GM12878 (cell line): ENCODE measurements at regions not wholly inside any gene's neighbourhood (a gene's known extent, or its start where the extent isn't known, plus 50 kb on each side); places are given as distances from the start of the nearest gene placed in this dataset.

ENCODE experiments used
- ATAC-seq: fragments of 200-7000 bp; cut with Tn5 transposase; 3 replicates; pipeline ENCODE4 v1.9.1; 2020; ENCODE audit warnings: mild to moderate bottlenecking, moderate library complexity
- BruUV-seq: library from RNA; stranded (reverse); fragments of 400-500 nt; replicated peaks from 2 replicates; lab custom pipeline; 2021; lab: Mats Ljungman, UMichigan
- CTCF ChIA-PET: fragments of 300-600 bp; sonication (Branson Sonifier 250); formaldehyde crosslinking; extraction: SDS; loops from one replicate; lab custom pipeline; 2021; ENCODE audit warnings: inconsistent platforms; lab: Yijun Ruan, JAX
- POLR2A ChIA-PET: fragments of 350-600 bp; formaldehyde crosslinking; extraction: SDS; loops from one replicate; lab custom pipeline; 2021; ENCODE audit warnings: inconsistent platforms; lab: Charles Lee
- RAD21 ChIA-PET: fragments of 300-600 bp; sonication (Branson Sonifier 250); formaldehyde crosslinking; loops from one replicate; lab custom pipeline; 2023; ENCODE audit warnings: antibody characterized with exemption; ENCODE audit not compliant: unreplicated experiment; lab: Charles Lee
- SMC1A ChIA-PET: fragments of 300-600 bp; sonication (Branson Sonifier 250); formaldehyde crosslinking; loops from one replicate; lab custom pipeline; 2023; ENCODE audit not compliant: unreplicated experiment, uncharacterized antibody; lab: Charles Lee
- DNase-seq: peaks from one replicate; pipeline ENCODE4 v3.0.0-alpha.2; 2011; ENCODE audit warnings: low read depth, low spot score
- FAIRE-seq: peaks from 3 replicates; lab custom pipeline; 2011; peaks lifted over from hg19 to GRCh38; lab: Jason Lieb, UNC
- H2AFZ ChIP-seq: 2 replicates; pipeline ENCODE4 v1.6.0; 2011; ENCODE audit warnings: low read depth, low read length, control low read depth; ENCODE audit not compliant: control insufficient read depth
- H3K27ac ChIP-seq: 2 replicates; pipeline ENCODE4 v1.5.1; 2011; ENCODE audit warnings: control low read depth; ENCODE audit not compliant: control insufficient read depth, insufficient read depth
- H3K27me3 ChIP-seq, 2 experiments: replicated peaks in 1 of 2; 2 replicates each; pipeline versions ENCODE4 v1.6.0 to v1.6.1; 2011; ENCODE audit warnings: low read length in 1 of 2; ENCODE audit not compliant: control insufficient read depth in 2 of 2, insufficient read depth in 2 of 2
- H3K36me3 ChIP-seq, 2 experiments: 2 replicates each; pipeline ENCODE4 v1.5.1; 2011; ENCODE audit warnings: low read length in 1 of 2; ENCODE audit not compliant: control insufficient read depth in 2 of 2, insufficient read depth in 2 of 2
- H3K4me1 ChIP-seq: 2 replicates; pipeline ENCODE4 v1.6.1; 2011; ENCODE audit warnings: mild to moderate bottlenecking, low read length, moderate library complexity, mixed read lengths; ENCODE audit not compliant: control insufficient read depth, insufficient read depth
- H3K4me2 ChIP-seq: 2 replicates; pipeline ENCODE4 v1.6.0; 2011; ENCODE audit warnings: control low read depth; ENCODE audit not compliant: control insufficient read depth, insufficient read depth
- H3K4me3 ChIP-seq: fragments of 200-600 bp; sonication (generic); 2 replicates; pipeline ENCODE4 v1.5.1; 2016
- H3K79me2 ChIP-seq: 2 replicates; pipeline ENCODE4 v1.6.0; 2011; ENCODE audit warnings: low read length; ENCODE audit not compliant: control insufficient read depth, insufficient read depth
- H3K9ac ChIP-seq: 2 replicates; pipeline ENCODE4 v1.8.0; 2011; ENCODE audit warnings: low read length, control low read depth, mixed read lengths; ENCODE audit not compliant: control insufficient read depth, insufficient read depth
- H3K9me3 ChIP-seq: replicated peaks from 3 replicates; pipeline ENCODE4 v1.5.1; 2011; ENCODE audit warnings: mild to moderate bottlenecking, low read length; ENCODE audit not compliant: control insufficient read depth, insufficient read depth
- H4K20me1 ChIP-seq: 2 replicates; pipeline ENCODE4 v1.6.0; 2011; ENCODE audit not compliant: control insufficient read depth, insufficient read depth
- ASH2L ChIP-seq: fragments of 300-600, 200-600 bp; sonication (generic); IDR thresholded peaks from 2 replicates; pipeline ENCODE4 v1.6.1; 2017; ENCODE audit warnings: low read depth, mild to moderate bottlenecking, borderline replicate concordance
- CHD1 ChIP-seq: IDR thresholded peaks from 2 replicates; pipeline ENCODE4 v1.6.1; 2012; ENCODE audit warnings: low read depth, low read length, improper control_type of control experiment
- HDGF ChIP-seq: fragments of 450-650 bp; IDR thresholded peaks from 2 replicates; pipeline ENCODE4 v1.6.1; 2016; ENCODE audit warnings: antibody characterized with exemption
- IRF4 ChIP-seq: IDR thresholded peaks from 2 replicates; pipeline ENCODE4 v1.6.1; 2011; ENCODE audit warnings: low read depth, low read length
- NFYA ChIP-seq: IDR thresholded peaks from 2 replicates; pipeline ENCODE4 v1.6.1; 2011; ENCODE audit warnings: low read depth, mild to moderate bottlenecking, low read length, improper control_type of control experiment, borderline replicate concordance
- POLR2A ChIP-seq: IDR thresholded peaks from 2 replicates; pipeline ENCODE4 v1.6.1; 2011; ENCODE audit warnings: low read depth, mild to moderate bottlenecking, low read length
- POU2F2 ChIP-seq: IDR thresholded peaks from 3 replicates; pipeline ENCODE4 v1.6.1; 2011; ENCODE audit warnings: low read depth, mild to moderate bottlenecking, low read length, borderline replicate concordance
- YBX1 ChIP-seq: fragments of 450-650 bp; IDR thresholded peaks from 2 replicates; pipeline ENCODE4 v1.6.1; 2016; ENCODE audit warnings: antibody characterized with exemption
- ZNF24 ChIP-seq: fragments of 450-650 bp; IDR thresholded peaks from 2 replicates; pipeline ENCODE4 v1.6.1; 2017; ENCODE audit warnings: antibody characterized with exemption, mild to moderate bottlenecking
- WGBS: methylation state at CpG from one replicate; pipeline ENCODE4 v1.1.6; 2016; ENCODE audit warnings: low lambda C conversion rate; ENCODE audit not compliant: insufficient replicate concordance, insufficient coverage; ENCODE audit errors: missing lambda C conversion rate; 5-methylcytosine and 5-hydroxymethylcytosine counted together
- in situ Hi-C: fragments of 300-500 bp; cut with MboI; formaldehyde crosslinking; loops from 9 replicates; pipeline ENCODE4 v1.14.3; 2018; ENCODE audit warnings: mixed read lengths
- intact Hi-C: fragments of 100-400 bp; cut with micrococcal nuclease; formaldehyde crosslinking; loops from one replicate; pipeline ENCODE4 v1.14.2; 2022; ENCODE audit not compliant: unreplicated experiment
- TF ChIP-seq, protein P1 (sequence below): IDR thresholded peaks from 2 replicates; pipeline ENCODE4 v1.6.1; 2011; ENCODE audit warnings: low read depth, mild to moderate bottlenecking, low read length, moderate library complexity, borderline replicate concordance; ENCODE audit errors: extremely low read depth
- TF ChIP-seq, protein P2 (sequence below): fragments of 450-650 bp; IDR thresholded peaks from 2 replicates; pipeline ENCODE4 v1.6.1; 2017; ENCODE audit warnings: mild to moderate bottlenecking, low read depth, inconsistent platforms; ENCODE audit not compliant: poor library complexity, severe bottlenecking

DNA sequence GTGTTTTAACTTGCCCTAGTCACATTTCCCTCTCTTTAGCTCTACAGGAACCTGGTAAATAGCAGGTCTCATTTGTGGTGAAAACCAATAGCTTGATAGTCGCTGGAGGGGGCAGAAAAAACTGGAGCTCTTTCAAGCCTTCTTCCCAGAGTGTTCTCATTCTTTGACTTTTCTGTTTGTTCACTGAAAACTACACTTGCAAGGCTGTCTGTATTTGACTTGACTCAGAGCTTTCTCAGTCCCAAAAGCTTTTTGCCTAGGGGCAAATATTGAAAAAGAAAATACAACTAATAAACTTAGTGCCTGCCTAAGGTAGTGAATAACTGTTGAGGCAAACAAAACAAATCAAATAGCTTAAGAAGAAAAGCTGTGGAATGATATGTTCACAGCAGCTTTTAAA lies 217.1 kb upstream of the CHRM3 start:
- Histone ChIP-seq H4K20me1 (no peaks in the 10 kb centered on the region), H3K9ac (no peak overlapping the region), H3K36me3 (no peaks in the 10 kb centered on the region), H2AFZ (no peak overlapping the region), H3K27me3 (no peaks in the 10 kb centered on the region), H3K4me1 (no peaks in the 10 kb centered on the region), H3K4me2 (no peak overlapping the region), H3K9me3 (no peaks in the 10 kb centered on the region; the same call in 2 of the 3 replicates), H3K79me2 (no peaks in the 10 kb centered on the region), H3K27ac (no peak overlapping the region), H3K4me3 (no peak overlapping the region)
- POLR2A ChIA-PET: no interaction called here
- no TSS peak for BruUV-seq
- FAIRE-seq: no peak
- DNase-seq: no peak
- in situ Hi-C loops: no loop called here
- SMC1A ChIA-PET: no interaction called here
- TF ChIP-seq HDGF (no peak), ASH2L (no peak), IRF4 (no peak), POU2F2 (no peak), YBX1 (no peak), CHD1 (no peak), NFYA (no peak), ZNF24 (no peak), POLR2A (no peak)
- TF ChIP-seq, protein P1, sequence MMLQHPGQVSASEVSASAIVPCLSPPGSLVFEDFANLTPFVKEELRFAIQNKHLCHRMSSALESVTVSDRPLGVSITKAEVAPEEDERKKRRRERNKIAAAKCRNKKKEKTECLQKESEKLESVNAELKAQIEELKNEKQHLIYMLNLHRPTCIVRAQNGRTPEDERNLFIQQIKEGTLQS: no peak
- TF ChIP-seq, protein P2, sequence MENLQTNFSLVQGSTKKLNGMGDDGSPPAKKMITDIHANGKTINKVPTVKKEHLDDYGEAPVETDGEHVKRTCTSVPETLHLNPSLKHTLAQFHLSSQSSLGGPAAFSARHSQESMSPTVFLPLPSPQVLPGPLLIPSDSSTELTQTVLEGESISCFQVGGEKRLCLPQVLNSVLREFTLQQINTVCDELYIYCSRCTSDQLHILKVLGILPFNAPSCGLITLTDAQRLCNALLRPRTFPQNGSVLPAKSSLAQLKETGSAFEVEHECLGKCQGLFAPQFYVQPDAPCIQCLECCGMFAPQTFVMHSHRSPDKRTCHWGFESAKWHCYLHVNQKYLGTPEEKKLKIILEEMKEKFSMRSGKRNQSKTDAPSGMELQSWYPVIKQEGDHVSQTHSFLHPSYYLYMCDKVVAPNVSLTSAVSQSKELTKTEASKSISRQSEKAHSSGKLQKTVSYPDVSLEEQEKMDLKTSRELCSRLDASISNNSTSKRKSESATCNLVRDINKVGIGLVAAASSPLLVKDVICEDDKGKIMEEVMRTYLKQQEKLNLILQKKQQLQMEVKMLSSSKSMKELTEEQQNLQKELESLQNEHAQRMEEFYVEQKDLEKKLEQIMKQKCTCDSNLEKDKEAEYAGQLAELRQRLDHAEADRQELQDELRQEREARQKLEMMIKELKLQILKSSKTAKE: no peak
- intact Hi-C loops: no loop called here
- CTCF ChIA-PET: no interaction called here
- RAD21 ChIA-PET: no interaction called here
- ATAC-seq: no peak
- WGBS: 0% methylated on average over 1 of the region's 1 CpG
